ENCODE measurements at regions not wholly inside any gene's neighbourhood (a gene's known extent, or its start where the extent isn't known, plus 50 kb on each side); places are given as distances from the start of the nearest gene placed in this dataset.

DNA sequence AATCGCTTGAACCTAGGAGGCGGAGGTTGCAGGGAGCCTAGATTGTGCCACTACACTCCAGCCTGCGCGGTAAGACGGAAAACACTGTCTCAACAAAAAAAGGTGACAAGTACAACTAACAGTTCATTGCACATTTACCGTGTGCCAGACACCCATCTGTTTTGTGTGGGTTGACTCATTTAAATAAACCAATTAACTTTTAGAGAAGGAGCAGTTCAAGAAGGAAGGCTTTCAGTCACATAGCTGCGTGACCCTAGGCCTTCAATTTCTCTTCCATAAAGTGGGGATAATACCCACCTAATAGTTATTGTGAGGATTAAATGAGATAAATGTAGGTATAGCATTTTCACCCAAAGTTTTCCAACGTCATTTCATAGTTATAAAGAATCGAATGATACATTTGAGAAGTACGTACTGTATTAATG is 52.3 kb upstream of the KDM7A start:
- peaks cover 0 to 18% of the 10 kb centered on the region in 2 donors for H3K4me1 ChIP-seq (ENCODE audit: control insufficient read depth in 1 of 2, low read depth in 2 of 2)
- TF ChIP-seq, protein P1, sequence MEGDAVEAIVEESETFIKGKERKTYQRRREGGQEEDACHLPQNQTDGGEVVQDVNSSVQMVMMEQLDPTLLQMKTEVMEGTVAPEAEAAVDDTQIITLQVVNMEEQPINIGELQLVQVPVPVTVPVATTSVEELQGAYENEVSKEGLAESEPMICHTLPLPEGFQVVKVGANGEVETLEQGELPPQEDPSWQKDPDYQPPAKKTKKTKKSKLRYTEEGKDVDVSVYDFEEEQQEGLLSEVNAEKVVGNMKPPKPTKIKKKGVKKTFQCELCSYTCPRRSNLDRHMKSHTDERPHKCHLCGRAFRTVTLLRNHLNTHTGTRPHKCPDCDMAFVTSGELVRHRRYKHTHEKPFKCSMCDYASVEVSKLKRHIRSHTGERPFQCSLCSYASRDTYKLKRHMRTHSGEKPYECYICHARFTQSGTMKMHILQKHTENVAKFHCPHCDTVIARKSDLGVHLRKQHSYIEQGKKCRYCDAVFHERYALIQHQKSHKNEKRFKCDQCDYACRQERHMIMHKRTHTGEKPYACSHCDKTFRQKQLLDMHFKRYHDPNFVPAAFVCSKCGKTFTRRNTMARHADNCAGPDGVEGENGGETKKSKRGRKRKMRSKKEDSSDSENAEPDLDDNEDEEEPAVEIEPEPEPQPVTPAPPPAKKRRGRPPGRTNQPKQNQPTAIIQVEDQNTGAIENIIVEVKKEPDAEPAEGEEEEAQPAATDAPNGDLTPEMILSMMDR (IDR thresholded peaks at IDR 0.05), result no peak

More for the DNA sequence above, 52.3 kb upstream of the KDM7A start:
- no peak overlapping the region for H3K27ac ChIP-seq
- no peaks in the 10 kb centered on the region for H3K9me3 ChIP-seq
- no peak for ATAC-seq (ENCODE audit: insufficient number of reproducible peaks, low FRiP score, low read depth)
- H3K4me3 ChIP-seq, result no peak overlapping the region
- DNase-seq (ENCODE audit: low spot score), result no peak
- no peaks in the 10 kb centered on the region for H3K27me3 ChIP-seq (replicated peaks; ENCODE audit: insufficient read depth)
- H3K36me3 ChIP-seq, result no peaks in the 10 kb centered on the region

All from thoracic aorta (tissue), 2 donors.